SIG-M5 (cell line): ENCODE measurements at regions not wholly inside any gene's neighbourhood (a gene's known extent, or its start where the extent isn't known, plus 50 kb on each side); places are given as distances from the start of the nearest gene placed in this dataset.

Experiments used
- DNase-seq: peaks from one replicate; lab custom pipeline; 2025; lab: John Stamatoyannopoulos, UW

GRCh38 chr6:87936065-87936464 is 111.6 kb upstream of the SPACA1 start:
- no peak for DNase-seq

GRCh38 chr6:87935196-87935595 is 112.4 kb upstream of the SPACA1 start:
- no peak for DNase-seq

DNA sequence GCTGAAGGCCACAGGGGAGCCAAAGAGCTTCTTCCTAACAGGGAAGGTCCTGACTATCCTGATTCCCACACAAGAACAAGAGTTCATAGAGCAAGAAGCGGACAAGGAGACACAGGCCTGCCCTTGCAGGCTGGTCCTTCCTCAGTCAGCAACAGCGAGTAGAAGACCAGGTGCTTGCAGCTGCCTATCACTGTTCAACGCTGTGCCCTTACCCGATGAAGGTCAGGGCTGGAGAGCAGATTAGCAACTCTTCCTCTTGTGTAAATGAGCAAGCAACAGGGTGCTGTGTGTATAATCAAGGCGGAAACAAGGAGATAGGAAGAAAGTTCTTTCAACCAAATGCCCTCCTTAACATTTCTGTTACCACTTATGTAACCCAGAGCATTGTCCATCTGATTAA is 115.3 kb upstream of the SPACA1 start:
- no peak for DNase-seq

DNA sequence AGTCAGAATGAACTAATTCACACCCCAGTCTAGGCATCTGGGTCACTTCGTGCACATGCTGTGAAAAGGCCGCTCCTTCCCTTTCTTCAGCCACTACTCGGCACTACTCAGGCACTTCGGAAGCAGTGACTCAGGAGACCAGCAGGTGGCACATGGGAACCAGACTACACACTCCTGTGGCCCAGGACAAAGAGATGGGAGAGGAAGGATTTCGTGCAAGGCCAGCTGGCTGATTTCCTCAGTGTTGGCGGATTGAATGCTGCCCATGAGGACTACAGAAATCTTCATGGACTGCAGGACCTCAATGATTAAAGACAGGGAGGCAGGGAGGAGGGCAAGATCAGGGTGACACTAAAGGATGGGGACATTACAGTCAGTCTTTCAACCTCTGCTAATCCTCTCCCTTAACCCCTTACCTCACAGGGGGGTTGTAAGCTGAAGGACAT is 117.8 kb upstream of the SPACA1 start:
- no peak for DNase-seq

DNA sequence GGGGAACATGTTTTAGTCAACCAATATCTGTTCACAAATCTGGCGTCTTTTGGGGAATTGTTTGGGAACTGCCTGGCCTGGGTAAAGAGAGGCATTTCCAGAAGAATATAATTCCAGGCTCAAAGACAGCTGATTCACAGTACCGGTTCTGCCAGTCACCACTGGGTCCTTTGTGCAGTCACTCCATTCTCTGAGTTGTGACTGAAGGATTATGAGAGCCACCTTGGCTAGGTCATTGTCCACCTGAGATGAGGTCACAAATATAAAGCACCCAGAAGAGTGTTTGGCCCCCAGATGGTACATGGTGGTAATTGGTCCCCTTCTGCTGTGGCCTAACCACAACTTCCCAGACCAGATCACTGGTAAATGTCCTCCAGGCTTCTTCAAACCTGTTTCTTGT is 121.0 kb upstream of the SPACA1 start:
- no peak for DNase-seq

- no peak for DNase-seq
Observed at GRCh38 chr6:87926072-87926471, 121.6 kb upstream of the SPACA1 start.

DNA sequence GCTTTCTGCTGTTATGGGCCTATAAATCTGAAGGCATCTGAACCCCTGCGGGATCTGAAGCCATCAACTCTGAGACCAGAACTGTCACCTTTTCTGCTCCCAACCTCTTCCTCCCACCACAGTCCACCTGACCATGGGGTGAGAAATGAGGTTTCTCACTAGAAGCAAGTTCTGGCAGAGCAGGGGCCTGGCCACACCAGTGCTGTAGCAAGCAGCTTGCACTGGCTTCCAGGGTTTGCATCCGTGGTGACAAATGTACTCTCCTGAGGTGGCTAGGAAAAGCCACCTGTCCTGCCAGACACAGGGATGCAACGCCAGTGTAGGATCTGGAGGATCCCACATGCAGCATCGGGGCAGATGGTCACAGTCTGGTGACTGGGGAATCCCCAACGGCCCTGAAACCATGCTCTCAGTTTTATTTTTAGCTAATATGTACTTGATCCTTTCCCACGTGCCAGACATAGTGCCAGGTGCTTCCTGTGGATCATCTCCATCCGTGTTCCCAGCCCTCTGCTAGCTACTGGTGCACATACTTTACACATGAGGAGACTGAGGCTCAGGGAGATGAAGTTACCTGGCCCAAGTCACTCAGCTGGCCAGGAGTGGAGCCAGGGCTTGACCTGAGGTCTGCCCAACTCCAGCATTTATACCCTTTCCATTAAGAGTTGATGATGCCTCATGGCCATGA is 122.1 kb upstream of the SPACA1 start:
- no peak for DNase-seq

DNA sequence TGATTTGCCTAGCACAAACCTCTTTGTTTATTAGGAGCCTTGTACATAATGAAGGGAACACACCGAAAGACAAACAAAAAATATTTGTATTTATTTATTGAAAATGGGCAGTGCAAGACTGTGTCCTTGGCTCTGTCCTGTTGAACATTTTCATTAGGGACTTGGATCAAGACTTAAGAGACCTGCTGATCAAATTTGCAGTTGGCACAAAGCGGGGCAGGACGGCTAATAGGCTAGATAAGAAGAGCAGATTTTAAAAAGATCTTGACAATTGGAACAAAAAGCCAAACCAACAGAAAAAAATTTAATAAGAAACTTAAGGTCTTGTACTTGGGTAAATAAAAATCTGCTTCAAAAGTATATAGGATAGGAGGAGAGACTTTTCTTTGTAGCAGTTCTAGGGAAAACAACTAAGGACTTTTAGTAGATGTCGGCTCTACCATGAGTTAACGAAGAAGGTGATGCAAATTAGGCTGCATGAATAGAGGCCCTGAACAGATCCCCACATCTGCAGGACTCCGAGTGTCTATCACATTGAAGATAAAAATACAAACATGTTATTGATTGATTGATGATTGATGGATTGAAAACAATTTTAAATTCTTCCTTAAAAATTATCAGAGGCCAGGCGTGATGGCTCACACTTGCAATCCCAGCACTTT is 124.1 kb upstream of the SPACA1 start:
- DNase-seq = no peak

- no peak for DNase-seq
Observed at GRCh38 chr6:87922947-87923330, 124.7 kb upstream of the SPACA1 start.

DNA sequence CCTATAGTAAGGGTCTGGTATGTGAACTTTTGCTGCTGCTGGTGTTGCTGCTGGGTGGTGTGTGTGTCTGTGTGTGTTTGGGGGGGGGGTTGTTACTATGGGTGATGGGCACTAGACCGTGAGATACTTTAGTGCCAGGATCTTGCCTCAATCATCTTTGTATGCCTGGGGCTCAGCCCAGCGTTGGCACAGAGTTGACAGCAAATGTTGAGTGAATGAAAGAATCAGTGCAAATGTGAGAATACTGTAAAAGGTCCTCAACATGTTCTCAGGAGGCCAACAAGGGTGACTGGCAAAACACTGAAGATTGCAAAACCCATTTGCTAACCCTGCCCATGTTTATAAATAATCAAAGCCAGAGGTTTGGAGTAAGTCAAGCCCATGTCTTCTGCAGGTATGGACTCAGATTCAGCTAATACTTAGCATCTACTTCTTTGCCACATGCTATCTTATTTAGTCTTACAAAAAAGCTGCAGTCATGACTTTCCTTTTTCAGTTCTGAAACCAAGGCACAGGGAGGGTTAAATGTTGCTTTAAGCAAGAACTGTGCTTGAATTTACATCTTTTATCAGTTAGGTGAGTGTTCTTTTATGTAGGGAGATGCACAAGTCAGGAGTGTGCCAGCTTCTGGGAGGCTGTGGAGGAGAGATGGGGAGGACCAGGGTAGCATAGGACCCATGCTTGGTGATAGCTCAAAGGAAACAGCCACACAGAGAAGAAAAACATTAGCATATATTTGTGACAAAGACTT is 125.3 kb upstream of the SPACA1 start:
- DNase-seq = no peak

DNA sequence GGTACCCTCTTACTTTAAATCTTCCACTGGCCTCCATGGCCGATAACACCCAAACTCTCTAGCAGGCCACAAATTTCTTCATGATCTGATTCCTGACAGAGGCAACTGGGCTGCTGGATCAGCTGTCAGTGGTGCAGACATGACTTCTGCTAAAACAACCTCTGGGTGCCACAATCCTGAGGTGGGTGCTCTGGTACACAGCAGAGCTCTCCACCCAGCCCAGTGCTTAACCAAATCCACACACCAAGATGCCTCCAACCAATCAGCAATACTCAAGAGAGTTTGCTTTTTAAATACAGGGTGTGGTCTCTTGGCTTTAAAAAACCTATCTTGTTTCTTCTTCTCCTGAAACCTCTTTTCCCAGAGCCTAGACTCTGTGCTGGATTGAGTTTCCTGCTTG is 126.6 kb upstream of the SPACA1 start:
- DNase-seq = no peak

- DNase-seq = no peak
Observed at GRCh38 chr6:87920245-87920644, 127.4 kb upstream of the SPACA1 start.

- DNase-seq = no peak
Observed at GRCh38 chr6:87919416-87919815, 128.2 kb upstream of the SPACA1 start.

- no peak for DNase-seq
Observed at GRCh38 chr6:87919001-87919400, 128.6 kb upstream of the SPACA1 start.

GRCh38 chr6:87918461-87918941 is 129.1 kb upstream of the SPACA1 start:
- DNase-seq = no peak

DNA sequence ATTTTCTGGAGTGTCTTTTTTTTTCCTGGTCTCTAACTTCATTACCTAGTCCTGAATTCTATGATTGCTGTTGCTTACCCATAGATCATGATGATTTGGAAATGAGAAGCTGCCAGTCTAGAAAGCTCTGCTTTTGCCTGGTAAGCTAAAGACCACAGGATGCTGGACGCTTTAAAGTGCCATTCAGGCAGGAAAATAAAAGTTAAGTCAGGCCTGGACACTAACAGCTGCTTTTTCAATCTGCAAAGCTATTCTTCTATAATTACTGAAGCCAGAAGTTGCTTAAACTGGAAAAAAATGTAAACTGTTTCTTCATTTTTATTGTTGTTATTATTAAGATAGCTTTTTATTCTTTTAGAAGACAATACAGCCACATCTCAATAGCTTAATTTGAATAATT is 129.8 kb upstream of the SPACA1 start:
- no peak for DNase-seq

- no peak for DNase-seq
Observed at GRCh38 chr6:87916446-87916845, 131.2 kb upstream of the SPACA1 start.

- DNase-seq = no peak
Observed at GRCh38 chr6:87914637-87915395, 132.8 kb upstream of the SPACA1 start.

- DNase-seq = no peak
Observed at GRCh38 chr6:87913974-87914373, 133.7 kb upstream of the SPACA1 start.

DNA sequence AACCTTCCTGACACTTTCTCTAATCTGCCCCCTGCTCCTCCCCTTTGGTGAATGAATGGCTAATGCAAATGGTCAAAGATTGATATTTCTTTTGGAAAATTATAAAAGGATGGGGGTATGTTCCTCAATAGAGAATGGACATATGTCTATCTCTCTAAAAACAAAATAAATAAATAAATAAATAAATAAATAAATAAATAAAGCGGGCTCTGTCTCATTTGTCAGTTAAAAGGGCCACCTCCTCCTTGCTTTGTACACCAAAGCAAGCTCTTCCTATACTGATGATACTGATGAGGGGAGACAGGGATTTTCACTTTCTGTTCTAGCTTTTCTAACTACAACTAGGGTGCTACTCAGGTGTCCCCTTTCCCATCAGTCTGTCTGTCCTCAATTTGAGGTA is 135.5 kb upstream of the SPACA1 start:
- no peak for DNase-seq

DNA sequence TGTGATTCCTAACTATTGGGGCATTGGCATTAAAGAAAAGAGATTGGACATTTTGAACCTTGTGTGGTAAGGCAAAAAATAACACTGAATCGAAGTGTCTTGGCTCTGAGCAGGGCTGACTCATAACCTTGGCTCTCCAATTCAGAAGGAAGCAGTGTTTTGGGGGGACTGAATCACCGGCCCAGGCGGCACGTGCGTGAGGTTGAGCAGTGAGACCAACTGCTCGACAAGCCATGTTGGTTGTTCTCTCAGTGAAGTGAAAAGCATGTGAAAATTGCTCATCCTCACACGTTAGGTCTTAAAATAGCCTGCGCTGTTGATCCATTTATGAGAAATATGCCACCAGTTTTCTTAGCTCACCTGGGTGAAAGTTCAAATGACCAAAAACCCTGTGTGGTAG is 137.8 kb upstream of the SPACA1 start:
- no peak for DNase-seq
